HepG2 (cell line): ENCODE measurements at regions not wholly inside any gene's neighbourhood (a gene's known extent, or its start where the extent isn't known, plus 50 kb on each side); places are given as distances from the start of the nearest gene placed in this dataset.

Source experiments
- ATAC-seq: fragments of 200-7000 bp; cut with Tn5 transposase; 3 replicates; pipeline ENCODE4 v1.9.1; 2020; ENCODE audit warnings: mild to moderate bottlenecking, moderate library complexity
- BruUV-seq: library from RNA; stranded (reverse); fragments of 400-500 nt; replicated peaks from 2 replicates; lab custom pipeline; 2021; lab: Mats Ljungman, UMichigan
- CTCF ChIA-PET: fragments of 300-600 bp; formaldehyde crosslinking; extraction: SDS; loops from one replicate; lab custom pipeline; 2021; ENCODE audit warnings: low total read pairs, inconsistent platforms, low intra/inter-chr PET ratio; lab: Yijun Ruan, JAX
- POLR2A ChIA-PET: fragments of 350-600 bp; sonication (Branson Sonifier 250); formaldehyde crosslinking; loops from one replicate; lab custom pipeline; 2020; ENCODE audit warnings: antibody characterized with exemption, inconsistent platforms; lab: Yijun Ruan, JAX
- DNase-seq: peaks from one replicate; pipeline ENCODE4 v3.0.0-alpha.2; 2015; ENCODE audit warnings: low spot score
- FAIRE-seq: peaks from 3 replicates; lab custom pipeline; 2011; peaks lifted over from hg19 to GRCh38; lab: Jason Lieb, UNC
- H2AFZ ChIP-seq: one replicate; pipeline ENCODE4 v1.6.1; 2011; ENCODE audit warnings: low read length, inconsistent platforms
- H3K27ac ChIP-seq: fragments of 300-600 bp; 3 replicates; pipeline ENCODE4 v1.8.0; 2011; ENCODE audit warnings: mixed run types, mild to moderate bottlenecking, mixed read lengths, low read length, inconsistent platforms; ENCODE audit not compliant: insufficient read depth; ENCODE audit errors: extremely low read length
- H3K27me3 ChIP-seq, 2 experiments: fragments of 200-600 bp in 1 of 2; 2 replicates in 1 of 2; 3 replicates in 1 of 2; pipeline versions ENCODE4 v1.6.0 to v1.8.0; 2011; ENCODE audit warnings: low read length in 2 of 2, mild to moderate bottlenecking in 2 of 2, moderate library complexity in 2 of 2, inconsistent platforms in 1 of 2; ENCODE audit not compliant: insufficient read depth in 2 of 2, control insufficient read depth in 1 of 2
- H3K36me3 ChIP-seq, 2 experiments: fragments of 200-600 bp in 1 of 2; replicated peaks in 1 of 2; 2 replicates in 1 of 2; 3 replicates in 1 of 2; pipeline versions ENCODE4 v1.5.1 to v1.8.0; 2011; ENCODE audit warnings: low read length in 2 of 2, inconsistent platforms in 1 of 2; ENCODE audit not compliant: insufficient read depth in 2 of 2, control insufficient read depth in 1 of 2
- H3K4me1 ChIP-seq: 2 replicates; pipeline ENCODE4 v1.5.1; 2012; ENCODE audit warnings: low read length, inconsistent platforms; ENCODE audit not compliant: insufficient read depth
- H3K4me2 ChIP-seq: 2 replicates; pipeline ENCODE4 v1.6.0; 2011; ENCODE audit warnings: low read depth, low read length, inconsistent platforms
- H3K4me3 ChIP-seq, 3 experiments: fragments of 200-600 bp in 1 of 3; sonication (generic), shearing (Covaris generic) in 1 of 3; replicated peaks in 1 of 3; 2 replicates each; pipeline ENCODE4 v1.5.1; 2011 to 2016; ENCODE audit warnings: low read length in 3 of 3, inconsistent platforms in 2 of 3, low read depth in 2 of 3, mild to moderate bottlenecking in 2 of 3, control low read depth in 1 of 3, mixed read lengths in 1 of 3; ENCODE audit not compliant: insufficient read depth in 1 of 3
- H3K79me2 ChIP-seq: one replicate; pipeline ENCODE4 v1.6.1; 2011; ENCODE audit warnings: low read length, inconsistent platforms; ENCODE audit not compliant: insufficient read depth
- H3K9ac ChIP-seq: 2 replicates; pipeline ENCODE4 v1.6.0; 2011; ENCODE audit warnings: mild to moderate bottlenecking, low read depth, low read length, inconsistent platforms; ENCODE audit not compliant: insufficient read depth
- H3K9me3 ChIP-seq: 2 replicates; pipeline ENCODE4 v1.5.1; 2012; ENCODE audit warnings: mild to moderate bottlenecking, low read length
- H4K20me1 ChIP-seq: 2 replicates; pipeline ENCODE4 v1.6.0; 2011; ENCODE audit warnings: inconsistent platforms, mild to moderate bottlenecking, low read length, moderate library complexity; ENCODE audit not compliant: insufficient read depth
- ARID2 ChIP-seq: sonication (generic); formaldehyde crosslinking; IDR thresholded peaks from 2 replicates; pipeline ENCODE4 v1.8.1; 2022; ENCODE audit warnings: mild to moderate bottlenecking, missing genetic modification reagents, borderline replicate concordance
- MAFF ChIP-seq: IDR thresholded peaks from 2 replicates; pipeline ENCODE4 v1.6.1; 2011; ENCODE audit warnings: low read depth, low read length, improper control_type of control experiment
- MEF2D ChIP-seq: sonication (generic); formaldehyde crosslinking; IDR thresholded peaks from 2 replicates; pipeline ENCODE4 v1.5.1; 2020; ENCODE audit warnings: mild to moderate bottlenecking, missing genetic modification reagents
- TAF1 ChIP-seq: sonication (generic); formaldehyde crosslinking; IDR thresholded peaks from 2 replicates; pipeline ENCODE4 v1.4.0; 2020; ENCODE audit warnings: missing genetic modification reagents
- WIZ ChIP-seq: sonication (generic); formaldehyde crosslinking; IDR thresholded peaks from 2 replicates; pipeline ENCODE4 v1.5.1; 2020; ENCODE audit warnings: mild to moderate bottlenecking, missing genetic modification reagents
- ZNF670 ChIP-seq: sonication (generic); formaldehyde crosslinking; IDR thresholded peaks from 2 replicates; pipeline ENCODE4 v1.8.0; 2022; ENCODE audit warnings: mild to moderate bottlenecking, missing genetic modification reagents, borderline replicate concordance
- ZNF713 ChIP-seq: sonication (generic); formaldehyde crosslinking; IDR thresholded peaks from 2 replicates; pipeline ENCODE4 v1.4.0; 2020; ENCODE audit warnings: mild to moderate bottlenecking, missing genetic modification reagents
- WGBS: methylation state at CpG from one replicate; pipeline ENCODE4 v1.1.6; 2017; ENCODE audit warnings: low lambda C conversion rate; 5-methylcytosine and 5-hydroxymethylcytosine counted together
- in situ Hi-C: cut with HindIII; loops from 2 replicates; pipeline ENCODE4 v1.10.0; 2017; ENCODE audit warnings: low pct_unique_long_range_greater_than_20kb; ENCODE audit not compliant: extremely low pct_ligation_motif_present
- intact Hi-C: fragments of 100-400 bp; cut with micrococcal nuclease; formaldehyde crosslinking; loops from one replicate; pipeline ENCODE4 v1.10.0; 2022; ENCODE audit not compliant: unreplicated experiment
- TF ChIP-seq, protein P1 (sequence below): sonication (generic); formaldehyde crosslinking; IDR thresholded peaks from 2 replicates; pipeline ENCODE4 v1.5.1; 2020; ENCODE audit warnings: mild to moderate bottlenecking, missing genetic modification reagents, moderate library complexity
- TF ChIP-seq, protein P2 (sequence below): sonication (generic); formaldehyde crosslinking; IDR thresholded peaks from 2 replicates; pipeline ENCODE4 v1.5.1; 2020; ENCODE audit warnings: missing genetic modification reagents, mild to moderate bottlenecking, borderline replicate concordance
- TF ChIP-seq, protein P3 (sequence below): sonication (generic); formaldehyde crosslinking; IDR thresholded peaks from 2 replicates; pipeline ENCODE4 v1.5.0; 2020; ENCODE audit warnings: mild to moderate bottlenecking, missing genetic modification reagents, borderline replicate concordance
- TF ChIP-seq, protein P4 (sequence below): sonication (generic); formaldehyde crosslinking; conservative IDR thresholded peaks from 2 replicates; pipeline ENCODE4 v1.4.0; 2020; ENCODE audit warnings: mild to moderate bottlenecking, missing genetic modification reagents, moderate library complexity

DNA sequence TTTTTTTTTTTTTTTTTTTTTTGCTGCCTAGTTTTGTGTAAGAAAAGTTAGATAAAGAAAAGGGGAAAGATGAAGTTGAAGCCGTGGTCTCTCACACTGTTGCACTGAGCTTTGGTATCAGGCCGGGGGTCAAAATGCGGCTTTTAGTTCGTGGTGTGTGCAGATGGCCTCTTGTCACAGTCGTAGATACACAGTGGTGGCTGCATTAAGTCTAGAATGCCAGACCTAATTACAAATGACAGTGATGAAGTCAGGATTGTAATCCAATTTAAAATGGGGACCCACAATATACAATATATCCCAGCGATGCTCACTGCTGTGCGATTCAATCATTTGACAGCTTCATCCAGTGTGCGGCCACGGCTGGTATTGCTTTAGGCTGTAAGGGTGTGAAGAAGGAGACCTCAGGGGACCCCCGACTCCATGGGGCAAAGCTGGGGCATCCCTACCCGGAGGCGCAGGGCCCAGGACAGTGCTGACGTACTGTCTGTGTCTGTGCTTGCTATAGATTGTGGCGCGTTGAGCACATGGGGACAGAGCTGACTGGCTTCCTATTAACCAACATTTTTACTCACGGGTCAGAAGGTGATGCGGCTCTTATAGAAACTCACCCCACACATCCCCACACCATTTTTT lies 210.0 kb upstream of the SOX4 start:
- Histone ChIP-seq H3K4me3 (no peak overlapping the region), H3K4me1 (peaks cover 48% of the 10 kb centered on the region), H3K36me3 (no peaks in the 10 kb centered on the region), H3K27ac (no peak overlapping the region), H3K79me2 (no peaks in the 10 kb centered on the region), H4K20me1 (no peaks in the 10 kb centered on the region), H3K9me3 (no peaks in the 10 kb centered on the region), H2AFZ (no peak overlapping the region), H3K27me3 (no peaks in the 10 kb centered on the region), H3K4me2 (peak overlapping the region; percentile 75), H3K9ac (no peak overlapping the region)
- ChIA-PET POLR2A (interaction anchor here (0.9 to 1.8 kb wide), 2 partner anchors 68 to 205 kb away, joined by 3 to 5 read pairs; no protein-coding TSS in a partner anchor), CTCF (no interaction called here)
- DNase-seq (no peak), ATAC-seq (no peak), FAIRE-seq (no peak)
- BruUV-seq = no TSS peak
- intact Hi-C loops = loop anchor here (5.0 kb wide), 1 partner anchor 381 kb away; no protein-coding TSS in a partner anchor
- in situ Hi-C loops = no loop called here
- WGBS = 94% methylated on average over 17 of the region's 17 CpGs
- TF ChIP-seq ARID2 (CRISPR knock-in tag) (0 out of 2 replicates have a peak, but pooled peaks have one; percentile 31), MEF2D (CRISPR knock-in tag) (no peak), MAFF (no peak), ZNF713 (no peak), TAF1 (CRISPR knock-in tag) (0 out of 2 replicates have a peak, but pooled peaks have one; percentile 11), WIZ (CRISPR knock-in tag) (no peak), ZNF670 (no peak)
- TF ChIP-seq, protein P1, sequence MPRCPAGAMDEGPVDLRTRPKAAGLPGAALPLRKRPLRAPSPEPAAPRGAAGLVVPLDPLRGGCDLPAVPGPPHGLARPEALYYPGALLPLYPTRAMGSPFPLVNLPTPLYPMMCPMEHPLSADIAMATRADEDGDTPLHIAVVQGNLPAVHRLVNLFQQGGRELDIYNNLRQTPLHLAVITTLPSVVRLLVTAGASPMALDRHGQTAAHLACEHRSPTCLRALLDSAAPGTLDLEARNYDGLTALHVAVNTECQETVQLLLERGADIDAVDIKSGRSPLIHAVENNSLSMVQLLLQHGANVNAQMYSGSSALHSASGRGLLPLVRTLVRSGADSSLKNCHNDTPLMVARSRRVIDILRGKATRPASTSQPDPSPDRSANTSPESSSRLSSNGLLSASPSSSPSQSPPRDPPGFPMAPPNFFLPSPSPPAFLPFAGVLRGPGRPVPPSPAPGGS = no peak
- TF ChIP-seq, protein P2, sequence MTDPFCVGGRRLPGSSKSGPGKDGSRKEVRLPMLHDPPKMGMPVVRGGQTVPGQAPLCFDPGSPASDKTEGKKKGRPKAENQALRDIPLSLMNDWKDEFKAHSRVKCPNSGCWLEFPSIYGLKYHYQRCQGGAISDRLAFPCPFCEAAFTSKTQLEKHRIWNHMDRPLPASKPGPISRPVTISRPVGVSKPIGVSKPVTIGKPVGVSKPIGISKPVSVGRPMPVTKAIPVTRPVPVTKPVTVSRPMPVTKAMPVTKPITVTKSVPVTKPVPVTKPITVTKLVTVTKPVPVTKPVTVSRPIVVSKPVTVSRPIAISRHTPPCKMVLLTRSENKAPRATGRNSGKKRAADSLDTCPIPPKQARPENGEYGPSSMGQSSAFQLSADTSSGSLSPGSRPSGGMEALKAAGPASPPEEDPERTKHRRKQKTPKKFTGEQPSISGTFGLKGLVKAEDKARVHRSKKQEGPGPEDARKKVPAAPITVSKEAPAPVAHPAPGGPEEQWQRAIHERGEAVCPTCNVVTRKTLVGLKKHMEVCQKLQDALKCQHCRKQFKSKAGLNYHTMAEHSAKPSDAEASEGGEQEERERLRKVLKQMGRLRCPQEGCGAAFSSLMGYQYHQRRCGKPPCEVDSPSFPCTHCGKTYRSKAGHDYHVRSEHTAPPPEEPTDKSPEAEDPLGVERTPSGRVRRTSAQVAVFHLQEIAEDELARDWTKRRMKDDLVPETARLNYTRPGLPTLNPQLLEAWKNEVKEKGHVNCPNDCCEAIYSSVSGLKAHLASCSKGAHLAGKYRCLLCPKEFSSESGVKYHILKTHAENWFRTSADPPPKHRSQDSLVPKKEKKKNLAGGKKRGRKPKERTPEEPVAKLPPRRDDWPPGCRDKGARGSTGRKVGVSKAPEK (CRISPR knock-in tag) = no peak
- TF ChIP-seq, protein P3, sequence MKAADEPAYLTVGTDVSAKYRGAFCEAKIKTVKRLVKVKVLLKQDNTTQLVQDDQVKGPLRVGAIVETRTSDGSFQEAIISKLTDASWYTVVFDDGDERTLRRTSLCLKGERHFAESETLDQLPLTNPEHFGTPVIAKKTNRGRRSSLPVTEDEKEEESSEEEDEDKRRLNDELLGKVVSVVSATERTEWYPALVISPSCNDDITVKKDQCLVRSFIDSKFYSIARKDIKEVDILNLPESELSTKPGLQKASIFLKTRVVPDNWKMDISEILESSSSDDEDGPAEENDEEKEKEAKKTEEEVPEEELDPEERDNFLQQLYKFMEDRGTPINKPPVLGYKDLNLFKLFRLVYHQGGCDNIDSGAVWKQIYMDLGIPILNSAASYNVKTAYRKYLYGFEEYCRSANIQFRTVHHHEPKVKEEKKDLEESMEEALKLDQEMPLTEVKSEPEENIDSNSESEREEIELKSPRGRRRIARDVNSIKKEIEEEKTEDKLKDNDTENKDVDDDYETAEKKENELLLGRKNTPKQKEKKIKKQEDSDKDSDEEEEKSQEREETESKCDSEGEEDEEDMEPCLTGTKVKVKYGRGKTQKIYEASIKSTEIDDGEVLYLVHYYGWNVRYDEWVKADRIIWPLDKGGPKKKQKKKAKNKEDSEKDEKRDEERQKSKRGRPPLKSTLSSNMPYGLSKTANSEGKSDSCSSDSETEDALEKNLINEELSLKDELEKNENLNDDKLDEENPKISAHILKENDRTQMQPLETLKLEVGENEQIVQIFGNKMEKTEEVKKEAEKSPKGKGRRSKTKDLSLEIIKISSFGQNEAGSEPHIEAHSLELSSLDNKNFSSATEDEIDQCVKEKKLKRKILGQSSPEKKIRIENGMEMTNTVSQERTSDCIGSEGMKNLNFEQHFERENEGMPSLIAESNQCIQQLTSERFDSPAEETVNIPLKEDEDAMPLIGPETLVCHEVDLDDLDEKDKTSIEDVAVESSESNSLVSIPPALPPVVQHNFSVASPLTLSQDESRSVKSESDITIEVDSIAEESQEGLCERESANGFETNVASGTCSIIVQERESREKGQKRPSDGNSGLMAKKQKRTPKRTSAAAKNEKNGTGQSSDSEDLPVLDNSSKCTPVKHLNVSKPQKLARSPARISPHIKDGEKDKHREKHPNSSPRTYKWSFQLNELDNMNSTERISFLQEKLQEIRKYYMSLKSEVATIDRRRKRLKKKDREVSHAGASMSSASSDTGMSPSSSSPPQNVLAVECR (CRISPR knock-in tag) = no peak
- TF ChIP-seq, protein P4, sequence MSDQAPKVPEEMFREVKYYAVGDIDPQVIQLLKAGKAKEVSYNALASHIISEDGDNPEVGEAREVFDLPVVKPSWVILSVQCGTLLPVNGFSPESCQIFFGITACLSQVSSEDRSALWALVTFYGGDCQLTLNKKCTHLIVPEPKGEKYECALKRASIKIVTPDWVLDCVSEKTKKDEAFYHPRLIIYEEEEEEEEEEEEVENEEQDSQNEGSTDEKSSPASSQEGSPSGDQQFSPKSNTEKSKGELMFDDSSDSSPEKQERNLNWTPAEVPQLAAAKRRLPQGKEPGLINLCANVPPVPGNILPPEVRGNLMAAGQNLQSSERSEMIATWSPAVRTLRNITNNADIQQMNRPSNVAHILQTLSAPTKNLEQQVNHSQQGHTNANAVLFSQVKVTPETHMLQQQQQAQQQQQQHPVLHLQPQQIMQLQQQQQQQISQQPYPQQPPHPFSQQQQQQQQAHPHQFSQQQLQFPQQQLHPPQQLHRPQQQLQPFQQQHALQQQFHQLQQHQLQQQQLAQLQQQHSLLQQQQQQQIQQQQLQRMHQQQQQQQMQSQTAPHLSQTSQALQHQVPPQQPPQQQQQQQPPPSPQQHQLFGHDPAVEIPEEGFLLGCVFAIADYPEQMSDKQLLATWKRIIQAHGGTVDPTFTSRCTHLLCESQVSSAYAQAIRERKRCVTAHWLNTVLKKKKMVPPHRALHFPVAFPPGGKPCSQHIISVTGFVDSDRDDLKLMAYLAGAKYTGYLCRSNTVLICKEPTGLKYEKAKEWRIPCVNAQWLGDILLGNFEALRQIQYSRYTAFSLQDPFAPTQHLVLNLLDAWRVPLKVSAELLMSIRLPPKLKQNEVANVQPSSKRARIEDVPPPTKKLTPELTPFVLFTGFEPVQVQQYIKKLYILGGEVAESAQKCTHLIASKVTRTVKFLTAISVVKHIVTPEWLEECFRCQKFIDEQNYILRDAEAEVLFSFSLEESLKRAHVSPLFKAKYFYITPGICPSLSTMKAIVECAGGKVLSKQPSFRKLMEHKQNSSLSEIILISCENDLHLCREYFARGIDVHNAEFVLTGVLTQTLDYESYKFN (CRISPR knock-in tag) = no peak
